Fibroblast of pulmonary artery (primary cell): ENCODE measurements at regions not wholly inside any gene's neighbourhood (a gene's known extent, or its start where the extent isn't known, plus 50 kb on each side); places are given as distances from the start of the nearest gene placed in this dataset.

Source experiments
- DNase-seq: peaks from one replicate; pipeline ENCODE4 v3.0.0-alpha.2; 2010; ENCODE audit warnings: low read depth
- H3K4me3 ChIP-seq: replicated peaks from 2 replicates; pipeline ENCODE4 v1.5.1; 2011; ENCODE audit warnings: low read depth, mild to moderate bottlenecking, control low read depth, low read length, moderate library complexity
- CTCF ChIP-seq: IDR thresholded peaks from 2 replicates; pipeline ENCODE4 v1.5.1; 2011; ENCODE audit warnings: mild to moderate bottlenecking, control low read depth, low read length, inconsistent platforms; ENCODE audit errors: missing control alignments

- no peak overlapping the region for H3K4me3 ChIP-seq
- TF ChIP-seq CTCF, result no peak
- no peak for DNase-seq
Observed at GRCh38 chr2:104215269-104216161, 638.4 kb upstream of the POU3F3 start.

- DNase-seq, result no peak
- TF ChIP-seq CTCF, result no peak
- H3K4me3 ChIP-seq, result no peak overlapping the region
Observed at GRCh38 chr2:104233591-104233990, 620.3 kb upstream of the POU3F3 start.

- no peak overlapping the region for H3K4me3 ChIP-seq
- no peak for TF ChIP-seq CTCF
Observed at GRCh38 chr2:104236491-104236890, 617.4 kb upstream of the POU3F3 start.

GRCh38 chr2:104240984-104241383, 612.9 kb upstream of the POU3F3 start:
- no peak for DNase-seq
- no peak for TF ChIP-seq CTCF
- no peak overlapping the region for H3K4me3 ChIP-seq

More at GRCh38 chr2:104236491-104236890, 617.4 kb upstream of the POU3F3 start:
- DNase-seq, result no peak

GRCh38 chr2:104249629-104250028, 604.3 kb upstream of the POU3F3 start:
- no peak overlapping the region for H3K4me3 ChIP-seq
- DNase-seq, result no peak
- no peak for TF ChIP-seq CTCF

- no peak overlapping the region for H3K4me3 ChIP-seq
- DNase-seq, result no peak
- TF ChIP-seq CTCF, result no peak
Observed at GRCh38 chr2:104250635-104251034, 603.3 kb upstream of the POU3F3 start.

GRCh38 chr2:104254017-104254416, 599.9 kb upstream of the POU3F3 start:
- no peak for TF ChIP-seq CTCF
- no peak for DNase-seq
- H3K4me3 ChIP-seq, result no peak overlapping the region
